ENCODE measurements at regions not wholly inside any gene's neighbourhood (a gene's known extent, or its start where the extent isn't known, plus 50 kb on each side); places are given as distances from the start of the nearest gene placed in this dataset.

- TF ChIP-seq CTCF (IDR thresholded peaks at IDR 0.05 in 4 of 5, conservative IDR thresholded peaks at IDR 0.05 in 1 of 5) (no peak), POLR2A (IDR thresholded peaks at IDR 0.05) (no peak)
Observed at GRCh38 chr9:126123927-126124326, 202.7 kb upstream of the MVB12B start.

All from gastrocnemius medialis (tissue), 4 donors.